ENCODE measurements at regions not wholly inside any gene's neighbourhood (a gene's known extent, or its start where the extent isn't known, plus 50 kb on each side); places are given as distances from the start of the nearest gene placed in this dataset.

DNA sequence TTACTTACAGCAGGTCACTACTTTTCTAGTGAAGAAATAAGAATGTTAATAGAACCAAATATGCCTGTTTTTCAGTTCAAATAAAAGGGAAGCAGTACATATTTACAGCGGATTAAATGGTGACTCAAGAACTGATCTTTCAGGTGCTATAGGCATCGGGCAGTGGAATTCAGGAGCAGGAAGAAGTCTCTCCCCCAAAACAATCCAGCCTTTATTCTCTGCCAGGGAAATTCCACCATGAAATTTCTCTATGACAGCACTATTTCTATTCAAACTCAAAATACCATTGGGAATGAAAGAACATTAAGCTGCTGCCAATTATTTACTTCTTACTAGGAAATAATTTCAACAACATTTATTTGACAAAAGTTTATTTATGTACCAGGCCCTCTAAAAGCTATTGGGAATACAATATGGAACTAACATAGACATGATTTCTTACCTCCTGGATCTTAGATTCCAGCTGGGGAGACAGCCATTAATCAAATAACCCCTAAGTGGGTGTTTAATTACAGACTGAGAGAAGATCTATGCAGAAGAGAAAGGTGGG, 60.3 kb upstream of the KRR1 start:
- H3K9me3 ChIP-seq (ENCODE audit: low read depth) = no peaks in the 10 kb centered on the region
- H3K36me3 ChIP-seq = no peaks in the 10 kb centered on the region
- DNase-seq (ENCODE audit: low read depth in 1 of 2, low spot score in 1 of 2) = no peak
- no peaks in the 10 kb centered on the region for H3K27me3 ChIP-seq
- H3K27ac ChIP-seq = no peak overlapping the region
- TF ChIP-seq, protein P1, sequence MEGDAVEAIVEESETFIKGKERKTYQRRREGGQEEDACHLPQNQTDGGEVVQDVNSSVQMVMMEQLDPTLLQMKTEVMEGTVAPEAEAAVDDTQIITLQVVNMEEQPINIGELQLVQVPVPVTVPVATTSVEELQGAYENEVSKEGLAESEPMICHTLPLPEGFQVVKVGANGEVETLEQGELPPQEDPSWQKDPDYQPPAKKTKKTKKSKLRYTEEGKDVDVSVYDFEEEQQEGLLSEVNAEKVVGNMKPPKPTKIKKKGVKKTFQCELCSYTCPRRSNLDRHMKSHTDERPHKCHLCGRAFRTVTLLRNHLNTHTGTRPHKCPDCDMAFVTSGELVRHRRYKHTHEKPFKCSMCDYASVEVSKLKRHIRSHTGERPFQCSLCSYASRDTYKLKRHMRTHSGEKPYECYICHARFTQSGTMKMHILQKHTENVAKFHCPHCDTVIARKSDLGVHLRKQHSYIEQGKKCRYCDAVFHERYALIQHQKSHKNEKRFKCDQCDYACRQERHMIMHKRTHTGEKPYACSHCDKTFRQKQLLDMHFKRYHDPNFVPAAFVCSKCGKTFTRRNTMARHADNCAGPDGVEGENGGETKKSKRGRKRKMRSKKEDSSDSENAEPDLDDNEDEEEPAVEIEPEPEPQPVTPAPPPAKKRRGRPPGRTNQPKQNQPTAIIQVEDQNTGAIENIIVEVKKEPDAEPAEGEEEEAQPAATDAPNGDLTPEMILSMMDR (IDR thresholded peaks at IDR 0.05; ENCODE audit: low read depth, low read length) = no peak
- H3K4me1 ChIP-seq (ENCODE audit: low read depth) = no peaks in the 10 kb centered on the region
- no peak overlapping the region for H3K4me3 ChIP-seq

DNA sequence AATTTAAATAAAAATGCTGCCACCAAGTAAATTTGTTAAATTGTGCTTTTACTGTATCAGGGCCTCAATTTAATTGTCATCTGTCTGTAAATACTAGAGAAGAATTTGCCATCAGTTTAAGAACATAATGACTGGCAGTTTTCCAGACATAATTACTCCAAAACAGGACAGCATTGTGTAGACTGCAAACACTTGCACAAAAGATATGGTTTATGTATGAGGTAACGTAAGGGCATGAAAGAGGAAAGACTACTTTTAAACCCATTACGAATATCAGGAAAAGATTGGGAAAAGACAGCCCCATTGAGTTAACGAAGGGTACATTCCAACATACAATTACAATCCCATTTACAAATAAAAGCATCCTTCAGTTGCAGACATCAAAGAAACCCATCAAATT, 59.8 kb upstream of the KRR1 start:
- no peaks in the 10 kb centered on the region for H3K36me3 ChIP-seq
- TF ChIP-seq, protein P1 (IDR thresholded peaks at IDR 0.05; ENCODE audit: low read depth, low read length) = no peak
- no peaks in the 10 kb centered on the region for H3K4me1 ChIP-seq (ENCODE audit: low read depth)
- no peak for DNase-seq (ENCODE audit: low read depth in 1 of 2, low spot score in 1 of 2)
- H3K27me3 ChIP-seq = no peaks in the 10 kb centered on the region
- no peak overlapping the region for H3K4me3 ChIP-seq
- H3K27ac ChIP-seq = no peak overlapping the region
- H3K9me3 ChIP-seq (ENCODE audit: low read depth) = no peaks in the 10 kb centered on the region

DNA sequence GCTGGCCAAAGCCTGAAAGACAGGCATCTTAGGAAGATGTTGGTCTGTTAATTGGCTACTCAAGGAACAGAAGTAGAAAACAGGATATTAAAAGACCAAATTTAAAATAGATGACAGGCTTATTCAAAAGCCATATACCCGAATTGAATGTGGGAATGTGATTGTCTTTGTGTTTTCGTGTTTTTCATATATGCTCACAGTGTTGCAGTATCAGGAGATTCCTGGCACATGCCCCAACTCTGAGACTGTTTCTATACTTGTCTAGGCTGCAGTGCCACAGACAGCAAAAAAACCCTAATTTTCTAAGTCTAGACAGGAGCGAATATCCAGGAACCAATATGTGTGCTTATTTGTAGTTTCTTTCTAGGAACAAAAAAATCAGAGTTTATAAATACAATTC, 57.4 kb upstream of the KRR1 start:
- no peaks in the 10 kb centered on the region for H3K4me1 ChIP-seq (ENCODE audit: low read depth)
- no peaks in the 10 kb centered on the region for H3K9me3 ChIP-seq (ENCODE audit: low read depth)
- DNase-seq (ENCODE audit: low read depth in 1 of 2, low spot score in 1 of 2) = no peak
- no peaks in the 10 kb centered on the region for H3K27me3 ChIP-seq
- no peak overlapping the region for H3K4me3 ChIP-seq
- no peaks in the 10 kb centered on the region for H3K36me3 ChIP-seq
- H3K27ac ChIP-seq = no peak overlapping the region
- TF ChIP-seq, protein P1 (IDR thresholded peaks at IDR 0.05; ENCODE audit: low read depth, low read length) = no peak

DNA sequence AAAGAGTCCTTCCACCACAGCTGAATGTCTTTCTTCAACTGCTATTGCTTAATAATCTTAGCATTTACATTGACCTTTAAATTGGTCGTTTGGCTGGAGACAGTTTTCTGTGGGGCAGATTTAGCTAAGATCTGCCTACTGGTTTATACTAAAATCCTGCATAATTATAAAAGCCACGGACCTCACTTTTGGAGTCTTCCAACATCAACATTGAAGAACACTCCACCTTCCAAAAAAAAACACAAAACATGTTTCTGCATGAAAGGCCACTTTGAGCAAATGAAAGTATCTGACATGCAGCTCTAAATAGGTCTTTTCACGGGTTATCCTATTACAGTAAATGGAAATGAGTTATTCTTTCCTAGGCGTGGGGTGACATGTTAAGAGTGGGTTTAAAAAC, 57.0 kb upstream of the KRR1 start:
- no peak overlapping the region for H3K4me3 ChIP-seq
- DNase-seq (ENCODE audit: low read depth in 1 of 2, low spot score in 1 of 2) = no peak
- no peaks in the 10 kb centered on the region for H3K36me3 ChIP-seq
- TF ChIP-seq, protein P1 (IDR thresholded peaks at IDR 0.05; ENCODE audit: low read depth, low read length) = no peak
- no peak overlapping the region for H3K27ac ChIP-seq
- no peaks in the 10 kb centered on the region for H3K27me3 ChIP-seq
- no peaks in the 10 kb centered on the region for H3K9me3 ChIP-seq (ENCODE audit: low read depth)
- H3K4me1 ChIP-seq (ENCODE audit: low read depth) = no peaks in the 10 kb centered on the region

DNA sequence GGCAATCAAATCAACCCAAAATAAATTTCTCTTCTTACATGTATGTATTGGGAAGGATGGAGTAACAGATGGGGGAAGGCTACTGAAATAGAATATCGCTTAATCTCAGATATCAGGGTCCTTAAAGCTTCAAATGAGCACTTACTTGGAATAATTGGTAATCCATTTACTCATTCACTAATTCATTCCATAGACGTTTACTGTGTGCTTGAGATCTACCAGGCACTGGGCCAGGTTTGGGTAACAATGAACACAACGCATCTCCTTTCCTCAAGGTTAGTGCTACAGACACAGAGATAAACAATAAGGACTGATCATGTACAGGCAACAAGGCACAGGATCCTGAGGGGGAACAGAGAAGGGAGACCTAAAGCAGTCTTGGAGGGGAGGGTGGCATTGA, 54.4 kb upstream of the KRR1 start:
- Histone ChIP-seq H3K4me3 (no peak overlapping the region), H3K4me1 (ENCODE audit: low read depth) (no peaks in the 10 kb centered on the region), H3K27ac (no peak overlapping the region), H3K9me3 (ENCODE audit: low read depth) (no peaks in the 10 kb centered on the region), H3K27me3 (no peaks in the 10 kb centered on the region), H3K36me3 (no peaks in the 10 kb centered on the region)
- TF ChIP-seq, protein P1 (IDR thresholded peaks at IDR 0.05; ENCODE audit: low read depth, low read length) = no peak
- DNase-seq (ENCODE audit: low read depth in 1 of 2, low spot score in 1 of 2) = no peak

DNA sequence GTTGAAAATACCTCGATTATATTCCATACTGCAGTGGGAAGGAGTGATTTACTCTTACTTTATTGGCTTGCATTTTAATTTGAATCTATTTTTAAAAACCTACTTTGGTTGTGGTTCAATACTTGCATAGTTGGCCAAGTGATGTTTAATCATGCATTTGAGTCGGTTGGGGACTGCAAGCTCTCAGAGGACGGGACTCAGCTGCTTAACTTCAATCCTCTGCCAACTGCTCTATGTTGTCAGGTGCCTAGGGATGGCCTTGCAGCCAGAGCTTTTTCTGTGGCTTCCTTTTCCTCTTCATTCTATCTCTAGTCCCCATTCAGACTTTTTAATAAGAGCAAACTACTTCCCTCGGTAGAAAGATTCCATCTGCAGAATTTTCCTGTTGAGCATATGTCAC, 53.4 kb upstream of the KRR1 start:
- H3K4me1 ChIP-seq (ENCODE audit: low read depth) = no peaks in the 10 kb centered on the region
- no peak for DNase-seq (ENCODE audit: low read depth in 1 of 2, low spot score in 1 of 2)
- H3K36me3 ChIP-seq = no peaks in the 10 kb centered on the region
- no peak overlapping the region for H3K27ac ChIP-seq
- H3K4me3 ChIP-seq = no peak overlapping the region
- H3K27me3 ChIP-seq = no peaks in the 10 kb centered on the region
- no peaks in the 10 kb centered on the region for H3K9me3 ChIP-seq (ENCODE audit: low read depth)
- TF ChIP-seq, protein P1 (IDR thresholded peaks at IDR 0.05; ENCODE audit: low read depth, low read length) = no peak
